GM18519 (cell line): ENCODE measurements at regions not wholly inside any gene's neighbourhood (a gene's known extent, or its start where the extent isn't known, plus 50 kb on each side); places are given as distances from the start of the nearest gene placed in this dataset.
"Not testable (repeated sequence)": the region's sequence is repeated elsewhere in the genome, so short reads cannot be mapped to it uniquely, and the experiment has no call there.

Experiments
- ATAC-seq: cut with Tn5 transposase; IDR thresholded peaks from one replicate; pipeline ENCODE4 v1.9.1; 2021; ENCODE audit warnings: mild to moderate bottlenecking, moderate library complexity; ENCODE audit not compliant: unreplicated experiment, low FRiP score

DNA sequence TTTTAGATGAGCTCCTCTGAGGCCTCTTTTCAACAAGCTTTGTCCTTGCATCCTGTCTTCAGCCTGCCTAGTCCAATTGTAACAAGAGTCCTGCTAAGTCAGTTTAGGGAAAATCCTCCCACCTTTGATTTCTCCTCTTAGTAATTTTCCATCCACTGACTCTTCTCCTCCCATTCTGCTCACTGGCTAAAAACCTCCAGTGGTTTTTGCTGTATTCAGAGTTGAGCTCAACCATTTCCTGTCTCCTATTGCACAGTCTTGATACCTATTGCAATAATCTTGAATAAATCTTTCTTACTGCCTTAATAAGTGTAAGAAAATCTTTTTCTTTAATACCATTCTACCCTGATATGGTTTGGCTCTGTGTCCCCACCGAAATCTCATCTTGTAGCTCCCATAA lies 117.8 kb upstream of the ENPP6 start:
- no peak for ATAC-seq

GRCh38 chr4:184333446-184333845 lies 115.8 kb upstream of the ENPP6 start:
- ATAC-seq, result not testable (repeated sequence)

DNA sequence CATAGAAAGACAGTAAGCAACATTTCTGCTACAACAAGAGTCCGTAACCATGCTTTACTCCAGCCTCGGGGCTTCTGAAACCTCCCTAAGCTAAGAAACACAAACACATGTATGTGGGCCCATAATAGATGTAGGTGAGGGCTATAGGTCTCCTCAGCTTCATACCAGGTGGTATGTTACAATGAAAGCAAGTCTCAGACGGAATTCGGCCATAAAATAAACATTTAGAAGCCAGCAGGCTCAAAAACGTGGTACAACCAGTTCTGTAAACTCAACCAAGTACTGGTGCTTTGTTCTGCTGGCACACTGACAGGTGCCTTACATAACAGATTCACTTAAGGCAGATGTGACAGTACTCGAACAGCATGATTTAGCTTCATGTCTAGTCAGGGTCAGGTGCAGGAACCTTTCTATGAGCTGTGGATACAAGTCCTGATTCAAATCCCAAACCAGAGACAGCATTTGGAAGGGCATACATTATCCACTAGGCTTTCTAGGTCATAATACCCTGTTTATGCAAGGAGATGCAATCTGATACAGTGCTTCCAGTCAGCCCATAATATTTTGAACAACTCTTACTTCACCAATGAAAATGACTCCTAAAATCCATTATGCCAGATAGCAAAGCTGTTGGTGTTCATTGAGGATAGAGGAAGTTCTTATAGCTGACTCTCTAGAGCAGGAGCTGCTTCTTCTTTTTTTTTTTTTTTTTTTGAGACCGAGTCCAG lies 113.8 kb upstream of the ENPP6 start:
- no peak for ATAC-seq

DNA sequence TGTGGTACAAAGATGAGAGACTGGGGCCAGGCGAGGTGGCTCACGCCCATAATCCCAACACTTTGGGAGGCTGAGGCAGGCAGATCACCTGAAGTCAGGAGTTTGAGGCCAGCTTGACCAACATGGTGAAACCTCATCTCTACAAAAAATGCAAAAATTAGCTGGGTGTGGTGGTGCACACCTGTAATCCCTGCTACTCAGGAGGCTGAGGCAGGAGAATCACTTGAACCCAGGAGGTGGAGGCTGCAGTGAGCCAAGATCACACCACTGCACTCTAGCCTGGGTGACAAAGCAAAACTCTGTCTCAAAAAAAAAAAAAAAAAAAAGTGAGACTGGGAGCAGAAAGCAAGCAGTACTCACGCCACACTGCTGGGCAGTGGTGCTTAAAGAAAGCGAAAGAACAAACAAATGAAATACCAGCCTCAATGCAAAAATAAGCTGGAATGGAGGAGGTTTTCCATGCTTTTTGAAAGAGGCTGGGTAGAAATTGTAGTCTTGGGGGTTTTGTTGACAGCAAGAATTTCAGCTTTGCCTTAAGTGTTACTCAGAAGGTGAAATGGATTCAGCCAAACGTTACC lies 112.9 kb upstream of the ENPP6 start:
- ATAC-seq, result not testable (repeated sequence)

DNA sequence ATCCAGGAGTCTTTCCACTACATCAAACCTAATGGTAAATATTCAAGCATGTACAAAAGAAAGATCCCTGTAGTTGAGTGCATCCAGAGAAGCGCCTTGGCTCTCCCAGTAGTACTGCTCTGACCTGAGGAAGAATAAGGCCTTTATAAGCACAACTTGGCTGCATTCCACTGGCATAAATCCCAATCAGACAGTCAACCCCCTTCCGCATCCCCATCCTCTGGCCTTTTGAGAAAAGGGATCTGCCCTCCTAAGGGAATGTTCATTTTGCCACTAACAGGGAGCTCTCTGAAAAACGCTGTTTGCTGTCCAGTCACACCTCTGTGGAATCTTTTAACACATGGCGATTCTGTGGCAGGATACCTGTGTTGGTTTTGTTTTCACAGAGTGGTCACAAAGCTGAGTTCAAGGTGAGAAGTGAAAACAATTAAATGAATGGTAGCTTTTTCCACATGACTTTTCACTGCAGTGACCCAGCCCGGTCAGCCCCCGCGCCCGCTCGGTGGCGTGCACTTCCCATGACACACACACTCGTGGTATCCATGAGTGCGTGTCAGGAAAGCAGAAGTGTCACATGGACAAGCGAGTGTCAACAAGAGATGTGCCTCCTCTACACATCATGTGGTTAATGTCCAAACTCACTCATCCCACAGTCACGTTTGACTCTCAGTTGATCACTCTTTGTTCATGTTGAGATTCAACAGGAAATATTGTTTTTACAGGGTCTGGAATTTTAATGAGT lies 112.2 kb upstream of the ENPP6 start:
- ATAC-seq, result peak; percentile 60

- no peak for ATAC-seq
Measured at GRCh38 chr4:184329235-184329634, 111.6 kb upstream of the ENPP6 start.

- peak; percentile 84 for ATAC-seq
Measured at GRCh38 chr4:184328022-184328736, 110.5 kb upstream of the ENPP6 start.

DNA sequence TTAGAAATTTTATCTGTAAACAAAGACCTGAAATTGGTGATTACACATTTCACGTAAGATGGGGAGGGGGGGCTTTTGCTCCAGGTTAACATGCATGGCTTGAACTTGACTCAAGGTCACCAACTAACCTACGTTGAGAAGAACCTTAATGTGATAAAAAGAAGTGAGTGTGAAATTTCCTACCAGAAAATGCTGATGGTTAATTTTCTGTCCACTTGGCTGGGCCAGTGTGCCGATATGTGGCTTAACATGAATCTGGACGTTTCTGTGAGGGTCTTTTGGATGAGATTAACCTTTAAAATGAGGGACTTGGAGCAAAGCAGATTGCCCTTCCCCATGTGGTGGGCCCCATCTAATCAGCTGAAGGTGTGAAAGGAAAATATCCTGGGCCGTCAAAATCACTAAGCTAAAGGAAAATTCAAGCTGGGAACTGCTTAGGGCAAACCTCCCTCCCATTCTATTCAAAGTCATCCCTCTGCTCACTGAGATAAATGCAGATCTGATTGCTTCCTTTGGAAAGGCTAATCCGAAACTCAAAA lies 107.3 kb upstream of the ENPP6 start:
- no peak for ATAC-seq

GRCh38 chr4:184322328-184323025 lies 104.8 kb upstream of the ENPP6 start:
- ATAC-seq, result no peak

DNA sequence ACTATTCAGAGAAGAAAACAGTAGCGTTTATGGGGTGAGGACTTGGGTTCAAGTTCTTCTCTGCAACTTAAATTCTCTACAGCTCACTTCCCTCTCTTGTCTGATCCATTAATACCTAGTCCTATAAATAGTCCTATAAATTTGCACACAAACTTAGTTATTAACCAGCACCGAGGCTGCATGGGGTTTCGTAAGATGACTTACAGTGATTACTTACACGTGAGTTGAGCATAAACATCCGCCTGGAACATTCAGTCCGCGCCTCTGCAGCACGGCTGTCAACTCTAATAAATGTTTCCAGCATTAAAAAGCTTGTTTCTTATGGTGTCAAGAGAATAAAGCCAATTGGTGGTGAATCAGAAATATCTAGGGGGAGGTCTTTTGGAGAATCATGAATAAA lies 103.0 kb upstream of the ENPP6 start:
- ATAC-seq, result no peak

DNA sequence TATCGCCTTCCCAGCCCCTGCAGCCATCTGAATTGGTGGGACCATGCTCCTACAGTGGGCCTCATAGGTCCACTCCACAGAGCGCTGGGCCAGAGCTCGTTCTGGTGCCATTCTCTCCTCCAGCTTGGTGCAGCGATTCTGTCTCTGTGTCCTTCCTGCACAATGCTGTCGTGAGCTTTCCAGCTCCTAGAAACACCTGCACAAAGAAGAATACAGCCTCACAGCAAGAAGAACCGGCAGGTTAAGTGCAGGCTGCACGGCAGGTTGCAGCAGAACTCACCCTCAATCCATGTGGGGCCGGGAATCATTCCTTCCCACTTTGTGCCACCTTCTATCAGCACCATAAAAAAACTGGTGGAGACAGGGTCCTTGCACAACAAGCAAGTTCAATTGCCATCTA lies 101.2 kb upstream of the ENPP6 start:
- ATAC-seq, result no peak

- ATAC-seq, result no peak
Measured at GRCh38 chr4:184317234-184317918, 99.7 kb upstream of the ENPP6 start.

DNA sequence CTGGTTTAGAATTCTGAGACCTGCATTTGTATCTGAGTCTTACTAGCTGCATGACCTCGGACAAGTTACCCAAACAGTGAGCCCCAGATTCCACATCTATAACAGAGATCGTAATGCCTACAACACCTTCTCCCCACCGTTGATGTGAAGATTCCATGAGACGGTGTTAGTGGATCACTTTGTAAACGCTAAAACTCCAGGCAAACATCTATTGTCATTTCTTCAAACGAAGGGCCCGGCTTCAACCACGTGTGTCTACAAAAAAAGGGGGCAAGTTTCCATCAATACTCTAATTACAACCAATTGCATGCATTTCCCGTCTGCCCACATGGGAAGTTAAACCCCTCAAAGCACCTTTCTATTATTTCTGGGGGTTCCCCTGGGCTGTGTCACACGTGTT lies 99.1 kb upstream of the ENPP6 start:
- ATAC-seq, result no peak

DNA sequence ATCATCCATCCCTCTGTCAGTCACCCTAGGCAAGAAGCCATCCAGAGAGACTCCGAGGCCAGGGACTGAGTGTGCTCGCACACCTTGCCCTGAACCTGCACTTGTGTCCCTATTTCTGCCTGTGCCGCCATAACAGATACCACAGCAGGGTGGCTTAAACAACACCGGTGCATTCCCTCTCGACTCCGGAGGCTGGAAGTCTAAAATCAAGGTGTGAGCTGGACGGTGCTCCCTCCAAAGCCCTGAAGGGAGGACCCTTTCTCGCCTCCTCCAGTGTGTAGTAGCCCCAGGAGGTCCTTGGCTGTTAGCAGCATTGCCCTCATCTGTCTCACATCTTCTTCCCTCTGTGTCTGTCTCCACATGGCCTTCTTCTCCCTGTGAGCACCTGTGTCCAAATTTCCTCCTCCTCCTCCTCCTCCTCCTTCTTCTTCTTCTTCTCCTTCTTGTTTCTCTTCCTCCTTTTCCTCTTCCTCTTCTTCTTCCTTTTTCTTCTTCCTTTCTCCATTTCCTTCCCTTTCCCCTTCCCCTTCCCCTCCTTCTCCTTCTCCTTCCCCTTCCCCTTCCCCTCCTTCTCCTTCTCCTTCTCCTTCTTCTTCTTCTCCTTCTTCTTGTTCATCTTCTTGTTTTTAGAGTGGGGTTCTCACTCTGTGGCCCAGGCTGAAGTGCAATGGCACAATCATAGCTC lies 98.1 kb upstream of the ENPP6 start:
- ATAC-seq, result no peak

DNA sequence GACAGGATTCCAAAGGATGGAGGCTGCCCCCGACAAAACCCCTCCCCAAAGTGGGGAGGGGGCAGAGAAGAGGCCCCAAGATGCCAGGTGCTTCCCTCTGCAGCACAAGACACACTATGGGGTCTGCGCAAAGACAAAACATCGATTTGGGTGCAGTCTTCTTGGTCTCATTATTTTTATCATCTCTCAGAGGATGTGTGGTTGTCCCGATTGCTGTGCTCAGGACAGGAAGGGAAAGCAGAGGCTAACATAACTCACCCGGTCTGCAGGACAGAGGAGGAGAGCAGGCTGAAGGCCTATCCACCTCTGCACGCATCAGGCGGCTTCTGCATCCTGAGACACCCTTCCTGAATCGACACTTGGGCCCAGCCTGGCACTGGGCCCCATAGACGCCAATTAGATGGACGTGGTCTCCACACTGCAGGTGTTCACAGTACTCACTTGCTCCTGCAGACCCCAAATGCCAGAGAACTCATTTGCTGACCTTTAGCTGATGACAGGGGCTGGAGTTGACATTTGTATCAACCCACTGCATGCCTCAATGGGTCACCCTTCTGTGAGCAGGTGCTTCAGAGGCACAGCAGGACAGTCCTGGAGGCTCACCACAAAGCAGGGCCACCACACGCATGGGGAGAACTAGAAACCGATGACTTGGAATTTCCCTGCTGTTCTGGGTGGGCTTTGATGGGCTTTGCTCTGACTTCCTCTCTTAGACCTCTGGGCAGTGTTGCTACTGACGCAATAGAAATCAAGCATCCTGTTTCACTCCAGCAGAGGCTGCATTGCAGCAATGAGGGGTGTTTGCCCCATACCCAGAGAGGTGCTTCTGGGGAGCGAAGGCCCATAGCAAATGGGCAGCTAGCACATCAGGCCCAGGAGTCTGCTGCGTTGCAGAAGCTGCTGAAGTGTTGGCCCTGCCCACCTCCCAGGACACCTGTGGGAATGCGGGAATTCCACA lies 96.3 kb upstream of the ENPP6 start:
- ATAC-seq, result peak; percentile 81

- ATAC-seq, result no peak
Measured at GRCh38 chr4:184313058-184313581, 95.4 kb upstream of the ENPP6 start.

GRCh38 chr4:184312126-184312525 lies 94.5 kb upstream of the ENPP6 start:
- ATAC-seq, result no peak
